ENCODE measurements at regions not wholly inside any gene's neighbourhood (a gene's known extent, or its start where the extent isn't known, plus 50 kb on each side); places are given as distances from the start of the nearest gene placed in this dataset.

- H3K36me3 ChIP-seq (ENCODE audit: control insufficient read depth in 2 of 2, insufficient read depth in 1 of 2, low read length in 2 of 2), result no peaks in the 10 kb centered on the region
- ChIA-PET POLR2A (no interaction called here), CTCF (interaction anchor here (0.9 kb wide), 1 partner anchor 21 kb away, joined by 3 read pairs; no protein-coding TSS in a partner anchor)
- TF ChIP-seq ZNF335 (tag by site-specific recombination; conservative IDR thresholded peaks at IDR 0.05), result no peak
- no peak for TF ChIP-seq ZBTB17 (tag by site-specific recombination; IDR thresholded peaks at IDR 0.05)
- no peak for TF ChIP-seq ZNF362 (tag by site-specific recombination; IDR thresholded peaks at IDR 0.05)
- no peak for TF ChIP-seq ZNF366 (tag by site-specific recombination; conservative IDR thresholded peaks at IDR 0.05)
- TF ChIP-seq KLF9 (tag by site-specific recombination; IDR thresholded peaks at IDR 0.05; ENCODE audit: low read depth), result no peak
- no peak for TF ChIP-seq GFI1B (tag by site-specific recombination; IDR thresholded peaks at IDR 0.05)
- TF ChIP-seq YY1 (tag by site-specific recombination; IDR thresholded peaks at IDR 0.05), result no peak
- TF ChIP-seq REST (tag by site-specific recombination; IDR thresholded peaks at IDR 0.05), result no peak
- no peaks in the 10 kb centered on the region for H3K4me1 ChIP-seq (ENCODE audit: control insufficient read depth, insufficient read depth, low read length)
- H3K4me3 ChIP-seq (ENCODE audit: low read depth, low read length), result no peak overlapping the region
- H3K9me3 ChIP-seq (ENCODE audit: control insufficient read depth, insufficient read depth, low read depth, low read length), result no peaks in the 10 kb centered on the region
- H3K27ac ChIP-seq (ENCODE audit: extremely low read depth, low read depth, low read length), result no peak overlapping the region
These were observed 810.1 kb upstream of the ZEB2 start for GRCh38 chr2:145329971-145330370.

GRCh38 chr2:145325485-145325884, 805.6 kb upstream of the ZEB2 start:
- H3K4me1 ChIP-seq (ENCODE audit: control insufficient read depth, insufficient read depth, low read length), result no peaks in the 10 kb centered on the region
- no peak overlapping the region for H3K27ac ChIP-seq (ENCODE audit: extremely low read depth, low read depth, low read length)
- ChIA-PET POLR2A (no interaction called here), CTCF (no interaction called here)
- no peaks in the 10 kb centered on the region for H3K9me3 ChIP-seq (ENCODE audit: control insufficient read depth, insufficient read depth, low read depth, low read length)
- H3K36me3 ChIP-seq (ENCODE audit: control insufficient read depth in 2 of 2, insufficient read depth in 1 of 2, low read length in 2 of 2), result no peaks in the 10 kb centered on the region
- no peak for TF ChIP-seq KLF9 (tag by site-specific recombination; IDR thresholded peaks at IDR 0.05; ENCODE audit: low read depth)
- no peak overlapping the region for H3K4me3 ChIP-seq (ENCODE audit: low read depth, low read length)

DNA sequence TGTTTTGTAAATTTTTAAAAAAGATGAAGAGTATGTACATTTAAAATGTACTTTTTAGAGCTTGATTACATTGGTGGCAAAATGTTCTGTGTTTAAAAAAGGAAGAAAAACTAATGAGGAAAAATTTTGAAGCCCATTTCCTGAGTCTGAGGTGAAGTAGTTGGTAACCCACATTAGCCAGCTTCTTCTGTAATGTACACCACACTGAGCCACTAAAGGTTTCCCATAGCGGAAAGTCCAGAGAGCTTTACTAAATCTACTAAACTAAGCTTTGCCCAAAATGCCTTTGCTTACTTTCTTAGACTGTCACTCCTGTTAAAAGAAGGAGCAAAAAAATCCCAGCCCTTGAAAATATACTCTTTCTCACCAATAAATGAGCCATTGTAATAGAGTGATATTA, 804.8 kb upstream of the ZEB2 start:
- CTCF ChIA-PET, result no interaction called here
- no peaks in the 10 kb centered on the region for H3K36me3 ChIP-seq (ENCODE audit: control insufficient read depth in 2 of 2, insufficient read depth in 1 of 2, low read length in 2 of 2)
- H3K4me3 ChIP-seq (ENCODE audit: low read depth, low read length), result no peak overlapping the region
- TF ChIP-seq ZBTB21 (tag by site-specific recombination; IDR thresholded peaks at IDR 0.05), result no peak
- no peaks in the 10 kb centered on the region for H3K9me3 ChIP-seq (ENCODE audit: control insufficient read depth, insufficient read depth, low read depth, low read length)
- no peak overlapping the region for H3K27ac ChIP-seq (ENCODE audit: extremely low read depth, low read depth, low read length)
- POLR2A ChIA-PET, result no interaction called here
- no peaks in the 10 kb centered on the region for H3K4me1 ChIP-seq (ENCODE audit: control insufficient read depth, insufficient read depth, low read length)

DNA sequence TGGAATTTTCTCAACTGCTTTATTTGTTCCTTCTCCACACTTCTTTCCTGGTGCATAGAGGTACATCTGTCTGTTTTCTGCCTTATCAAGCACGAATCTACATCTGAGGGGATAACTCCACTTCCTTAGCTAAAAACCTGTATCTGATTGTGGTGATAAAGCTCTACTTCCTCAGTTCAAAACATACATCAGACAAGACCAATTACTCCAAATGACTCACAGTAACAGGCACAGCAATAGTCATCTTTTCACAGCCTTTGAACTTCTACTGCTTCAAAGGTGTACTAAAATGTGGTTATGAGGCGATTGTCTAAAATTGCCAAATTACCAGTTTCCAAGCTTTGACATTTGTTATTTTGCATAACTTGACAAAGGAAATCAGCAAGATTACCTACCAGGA, 803.6 kb upstream of the ZEB2 start:
- Histone ChIP-seq H3K9me3 (ENCODE audit: control insufficient read depth, insufficient read depth, low read depth, low read length) (no peaks in the 10 kb centered on the region), H3K27ac (ENCODE audit: extremely low read depth, low read depth, low read length) (no peak overlapping the region), H3K4me1 (ENCODE audit: control insufficient read depth, insufficient read depth, low read length) (no peaks in the 10 kb centered on the region), H3K4me3 (ENCODE audit: low read depth, low read length) (no peak overlapping the region), H3K36me3 (ENCODE audit: control insufficient read depth in 2 of 2, insufficient read depth in 1 of 2, low read length in 2 of 2) (no peaks in the 10 kb centered on the region)
- ChIA-PET POLR2A (no interaction called here), CTCF (no interaction called here)
- no peak for TF ChIP-seq TRIM28 (IDR thresholded peaks at IDR 0.05; ENCODE audit: borderline replicate concordance, low read length)
- TF ChIP-seq WT1 (tag by site-specific recombination; IDR thresholded peaks at IDR 0.05), result no peak
- TF ChIP-seq ZNF776 (tag by site-specific recombination; IDR thresholded peaks at IDR 0.05; ENCODE audit: borderline replicate concordance), result no peak
- no peak for TF ChIP-seq PRDM4 (tag by site-specific recombination; IDR thresholded peaks at IDR 0.05)
- no peak for TF ChIP-seq ZNF785 (tag by site-specific recombination; IDR thresholded peaks at IDR 0.05)
- no peak for TF ChIP-seq ZNF610 (tag by site-specific recombination; IDR thresholded peaks at IDR 0.05; ENCODE audit: borderline replicate concordance)
- no peak for TF ChIP-seq ZNF174 (tag by site-specific recombination; IDR thresholded peaks at IDR 0.05)
- no peak for TF ChIP-seq SP2 (tag by site-specific recombination; IDR thresholded peaks at IDR 0.05)
- no peak for TF ChIP-seq FEZF1 (tag by site-specific recombination; IDR thresholded peaks at IDR 0.05)
- TF ChIP-seq ZNF112 (tag by site-specific recombination; IDR thresholded peaks at IDR 0.05), result no peak
- TF ChIP-seq, protein P1, sequence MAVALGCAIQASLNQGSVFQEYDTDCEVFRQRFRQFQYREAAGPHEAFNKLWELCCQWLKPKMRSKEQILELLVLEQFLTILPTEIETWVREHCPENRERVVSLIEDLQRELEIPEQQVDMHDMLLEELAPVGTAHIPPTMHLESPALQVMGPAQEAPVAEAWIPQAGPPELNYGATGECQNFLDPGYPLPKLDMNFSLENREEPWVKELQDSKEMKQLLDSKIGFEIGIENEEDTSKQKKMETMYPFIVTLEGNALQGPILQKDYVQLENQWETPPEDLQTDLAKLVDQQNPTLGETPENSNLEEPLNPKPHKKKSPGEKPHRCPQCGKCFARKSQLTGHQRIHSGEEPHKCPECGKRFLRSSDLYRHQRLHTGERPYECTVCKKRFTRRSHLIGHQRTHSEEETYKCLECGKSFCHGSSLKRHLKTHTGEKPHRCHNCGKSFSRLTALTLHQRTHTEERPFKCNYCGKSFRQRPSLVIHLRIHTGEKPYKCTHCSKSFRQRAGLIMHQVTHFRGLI (tag by site-specific recombination; IDR thresholded peaks at IDR 0.05), result no peak
- TF ChIP-seq HOXA7 (CRISPR knock-in tag; IDR thresholded peaks at IDR 0.05; ENCODE audit: borderline replicate concordance), result no peak
- TF ChIP-seq ZNF555 (tag by site-specific recombination; conservative IDR thresholded peaks at IDR 0.05), result no peak

Measured in HEK293 (cell line).